ENCODE measurements at regions not wholly inside any gene's neighbourhood (a gene's known extent, or its start where the extent isn't known, plus 50 kb on each side); places are given as distances from the start of the nearest gene placed in this dataset.

DNA sequence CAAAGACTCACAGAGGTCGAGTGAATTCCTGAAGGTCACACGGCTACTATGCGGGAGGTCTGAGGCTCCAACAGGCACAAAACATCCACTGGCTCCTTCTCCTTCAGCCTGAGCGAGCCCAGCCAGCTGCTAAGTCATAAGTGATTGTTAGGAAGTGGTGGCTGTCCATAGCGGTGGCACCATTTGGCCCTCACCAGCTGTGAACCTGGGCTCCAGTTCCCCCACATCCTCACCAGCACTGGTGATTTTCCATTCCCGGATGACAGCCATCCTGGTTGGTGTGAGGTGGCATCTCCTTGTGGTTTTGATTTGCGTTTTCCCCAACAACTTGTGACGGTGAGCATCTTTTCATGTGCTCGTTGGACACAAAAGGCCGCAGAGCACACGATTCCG, 302.8 kb downstream of the FOXL1 start:
- H3K36me3 ChIP-seq = no peaks in the 10 kb centered on the region
- TF ChIP-seq, protein P1, sequence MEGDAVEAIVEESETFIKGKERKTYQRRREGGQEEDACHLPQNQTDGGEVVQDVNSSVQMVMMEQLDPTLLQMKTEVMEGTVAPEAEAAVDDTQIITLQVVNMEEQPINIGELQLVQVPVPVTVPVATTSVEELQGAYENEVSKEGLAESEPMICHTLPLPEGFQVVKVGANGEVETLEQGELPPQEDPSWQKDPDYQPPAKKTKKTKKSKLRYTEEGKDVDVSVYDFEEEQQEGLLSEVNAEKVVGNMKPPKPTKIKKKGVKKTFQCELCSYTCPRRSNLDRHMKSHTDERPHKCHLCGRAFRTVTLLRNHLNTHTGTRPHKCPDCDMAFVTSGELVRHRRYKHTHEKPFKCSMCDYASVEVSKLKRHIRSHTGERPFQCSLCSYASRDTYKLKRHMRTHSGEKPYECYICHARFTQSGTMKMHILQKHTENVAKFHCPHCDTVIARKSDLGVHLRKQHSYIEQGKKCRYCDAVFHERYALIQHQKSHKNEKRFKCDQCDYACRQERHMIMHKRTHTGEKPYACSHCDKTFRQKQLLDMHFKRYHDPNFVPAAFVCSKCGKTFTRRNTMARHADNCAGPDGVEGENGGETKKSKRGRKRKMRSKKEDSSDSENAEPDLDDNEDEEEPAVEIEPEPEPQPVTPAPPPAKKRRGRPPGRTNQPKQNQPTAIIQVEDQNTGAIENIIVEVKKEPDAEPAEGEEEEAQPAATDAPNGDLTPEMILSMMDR (IDR thresholded peaks at IDR 0.05) = no peak
- TF ChIP-seq POLR2AphosphoS5 (IDR thresholded peaks at IDR 0.05) (no peak), POLR2A (IDR thresholded peaks at IDR 0.05) (no peak)
- H3K9me3 ChIP-seq = no peaks in the 10 kb centered on the region
- no peak for DNase-seq (ENCODE audit: low spot score in 2 of 2)
- H3K4me3 ChIP-seq = no peak overlapping the region
- H3K27ac ChIP-seq = no peak overlapping the region
- peaks cover 0 to 47% of the 10 kb centered on the region in 2 donors for H3K27me3 ChIP-seq
- intact Hi-C loops (cut with DNase I; ENCODE audit: low total_unique reads) = no loop called here
- H3K4me1 ChIP-seq = no peaks in the 10 kb centered on the region

DNA sequence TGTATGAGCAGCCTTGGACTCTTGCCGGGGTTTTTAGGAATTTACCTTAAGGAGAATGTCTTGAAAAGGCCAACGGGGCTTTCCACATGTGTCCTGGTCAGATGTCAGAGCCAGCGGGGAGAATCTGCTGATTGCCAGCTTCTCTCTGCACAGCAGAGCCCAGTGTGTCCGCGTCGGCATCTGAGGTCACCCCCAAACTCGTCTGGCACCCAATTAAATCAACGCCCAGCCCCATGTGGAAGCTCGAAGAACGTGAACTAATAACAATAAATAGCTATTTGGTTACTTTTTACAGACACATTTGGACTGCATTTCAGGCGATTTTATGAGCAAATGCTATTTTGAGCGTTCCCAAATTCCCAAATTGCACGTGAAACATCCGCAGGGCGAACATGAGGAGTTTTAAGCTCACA, 303.5 kb downstream of the FOXL1 start:
- intact Hi-C loops (cut with DNase I; ENCODE audit: low total_unique reads) = no loop called here
- TF ChIP-seq, protein P1 (IDR thresholded peaks at IDR 0.05) = no peak
- TF ChIP-seq POLR2A (IDR thresholded peaks at IDR 0.05) = no peak
- no peak for TF ChIP-seq POLR2AphosphoS5 (IDR thresholded peaks at IDR 0.05)
- H3K9me3 ChIP-seq = no peaks in the 10 kb centered on the region
- H3K4me1 ChIP-seq = no peaks in the 10 kb centered on the region
- H3K27me3 ChIP-seq = peaks cover 0 to 44% of the 10 kb centered on the region in 2 donors
- no peaks in the 10 kb centered on the region for H3K36me3 ChIP-seq
- DNase-seq (ENCODE audit: low spot score in 2 of 2) = no peak
- H3K4me3 ChIP-seq = no peak overlapping the region
- no peak overlapping the region for H3K27ac ChIP-seq

DNA sequence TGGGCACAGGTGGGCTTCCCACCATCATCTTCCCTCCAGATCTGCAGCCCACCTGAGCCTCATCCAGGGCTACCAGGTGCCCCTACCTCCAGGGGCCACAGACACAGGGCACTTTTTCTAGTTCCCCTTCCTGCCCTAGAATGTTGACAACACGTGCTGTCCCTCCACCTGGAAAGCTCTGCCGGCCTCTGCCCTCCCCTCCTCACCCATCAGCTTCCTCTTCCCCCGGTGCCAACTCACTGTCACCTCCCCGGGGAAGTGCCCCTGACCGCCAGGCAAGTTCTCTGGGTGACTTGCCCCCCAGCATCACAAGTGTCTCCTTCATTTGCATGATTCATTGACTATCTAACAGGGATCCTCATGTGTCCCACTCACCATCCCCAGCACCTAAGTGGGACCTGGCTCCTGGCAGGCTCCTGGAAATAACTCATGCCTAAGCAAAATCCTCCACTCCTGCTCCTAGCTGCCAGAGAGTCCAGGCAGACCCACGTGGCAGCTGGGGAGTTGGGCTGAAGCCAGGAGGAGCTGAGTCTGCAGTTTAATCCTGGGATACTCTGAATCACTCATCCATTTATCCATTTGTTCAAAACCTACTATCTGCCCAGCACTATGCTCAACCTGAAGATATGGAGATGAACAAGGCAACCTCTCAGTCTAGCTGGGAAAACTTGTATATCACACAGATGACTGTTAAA, 304.4 kb downstream of the FOXL1 start:
- TF ChIP-seq POLR2AphosphoS5 (IDR thresholded peaks at IDR 0.05) (no peak), POLR2A (IDR thresholded peaks at IDR 0.05) (no peak)
- TF ChIP-seq, protein P1 (IDR thresholded peaks at IDR 0.05) = no peak
- intact Hi-C loops (cut with DNase I; ENCODE audit: low total_unique reads) = no loop called here
- peaks cover 0 to 48% of the 10 kb centered on the region in 2 donors for H3K27me3 ChIP-seq

DNA sequence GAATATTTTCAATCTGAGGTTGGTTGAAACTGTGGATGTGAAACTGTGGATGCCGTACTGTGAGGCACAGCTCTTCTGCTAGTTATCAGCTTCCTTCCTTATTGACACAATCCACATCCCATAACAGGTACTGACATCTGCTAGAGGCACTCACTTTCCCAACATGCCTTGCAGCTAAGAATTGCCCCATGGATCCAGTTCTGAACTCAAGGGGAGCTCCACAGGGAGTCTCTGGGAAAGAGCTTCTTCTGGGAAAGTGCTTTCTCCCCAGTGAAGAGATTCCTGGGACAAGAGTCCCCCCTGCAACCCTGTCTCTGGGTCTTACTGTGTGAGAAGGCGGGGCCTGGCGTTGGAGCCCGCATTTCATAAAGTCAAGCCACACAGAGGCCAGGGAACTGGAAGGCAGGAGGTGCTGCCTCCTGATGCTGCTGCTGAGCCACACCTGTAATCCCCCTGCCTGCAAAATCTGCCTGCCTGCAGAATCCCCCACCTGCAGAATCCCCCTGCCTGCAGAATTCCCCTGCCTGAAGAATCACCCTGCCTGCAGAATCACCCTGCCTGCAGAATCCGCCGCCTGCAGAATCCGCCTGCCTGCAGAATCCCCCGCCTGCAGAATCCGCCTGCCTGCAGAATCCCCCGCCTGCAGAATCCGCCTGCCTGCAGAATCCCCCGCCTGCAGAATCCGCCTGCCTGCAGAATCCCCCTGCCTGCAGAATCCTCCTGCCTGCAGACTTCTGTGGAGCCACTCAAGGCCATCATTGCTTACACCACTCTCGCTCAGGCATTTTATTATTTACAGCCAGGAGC, 305.4 kb downstream of the FOXL1 start:
- TF ChIP-seq POLR2AphosphoS5 (IDR thresholded peaks at IDR 0.05) (no peak), POLR2A (IDR thresholded peaks at IDR 0.05) (no peak)
- TF ChIP-seq, protein P1 (IDR thresholded peaks at IDR 0.05) = no peak
- no peaks in the 10 kb centered on the region for H3K4me1 ChIP-seq
- no peak for DNase-seq (ENCODE audit: low spot score in 2 of 2)

More for the DNA sequence above, 304.4 kb downstream of the FOXL1 start:
- DNase-seq (ENCODE audit: low spot score in 2 of 2) = no peak
- Histone ChIP-seq H3K4me3 (no peak overlapping the region), H3K9me3 (no peaks in the 10 kb centered on the region), H3K36me3 (no peaks in the 10 kb centered on the region), H3K4me1 (no peaks in the 10 kb centered on the region), H3K27ac (no peak overlapping the region)

DNA sequence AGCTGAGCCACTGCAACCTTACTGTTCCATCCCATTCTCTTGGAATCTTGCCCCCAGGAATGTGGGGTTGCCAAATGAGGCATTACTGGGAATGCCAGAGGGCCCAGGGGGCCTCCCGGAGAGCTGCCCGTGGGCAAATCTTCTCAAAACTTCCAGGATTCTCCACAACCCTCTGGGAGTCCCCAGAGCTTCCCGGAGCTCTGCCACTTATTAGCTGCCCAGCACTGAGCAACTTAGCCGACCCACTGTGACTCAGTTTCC, 306.0 kb downstream of the FOXL1 start:
- TF ChIP-seq, protein P1 (IDR thresholded peaks at IDR 0.05) = no peak
- TF ChIP-seq POLR2A (IDR thresholded peaks at IDR 0.05) (no peak), POLR2AphosphoS5 (IDR thresholded peaks at IDR 0.05) (no peak)
- no peaks in the 10 kb centered on the region for H3K36me3 ChIP-seq
- no peaks in the 10 kb centered on the region for H3K4me1 ChIP-seq
- H3K27me3 ChIP-seq = peaks cover 0 to 38% of the 10 kb centered on the region in 2 donors
- H3K27ac ChIP-seq = no peak overlapping the region
- intact Hi-C loops (cut with DNase I; ENCODE audit: low total_unique reads) = no loop called here
- no peak overlapping the region for H3K4me3 ChIP-seq
- no peak for DNase-seq (ENCODE audit: low spot score in 2 of 2)
- H3K9me3 ChIP-seq = no peaks in the 10 kb centered on the region

More for the DNA sequence above, 305.4 kb downstream of the FOXL1 start:
- Histone ChIP-seq H3K36me3 (no peaks in the 10 kb centered on the region), H3K9me3 (no peaks in the 10 kb centered on the region), H3K27me3 (peaks cover 0 to 44% of the 10 kb centered on the region in 2 donors), H3K27ac (no peak overlapping the region), H3K4me3 (no peak overlapping the region)
- intact Hi-C loops (cut with DNase I; ENCODE audit: low total_unique reads) = no loop called here
